HepG2 (cell line): ENCODE measurements at regions not wholly inside any gene's neighbourhood (a gene's known extent, or its start where the extent isn't known, plus 50 kb on each side); places are given as distances from the start of the nearest gene placed in this dataset.

Source experiments
- ATAC-seq: fragments of 200-7000 bp; cut with Tn5 transposase; 3 replicates; pipeline ENCODE4 v1.9.1; 2020; ENCODE audit warnings: mild to moderate bottlenecking, moderate library complexity
- BruUV-seq: library from RNA; stranded (reverse); fragments of 400-500 nt; replicated peaks from 2 replicates; lab custom pipeline; 2021; lab: Mats Ljungman, UMichigan
- CTCF ChIA-PET: fragments of 300-600 bp; formaldehyde crosslinking; extraction: SDS; loops from one replicate; lab custom pipeline; 2021; ENCODE audit warnings: low total read pairs, inconsistent platforms, low intra/inter-chr PET ratio; lab: Yijun Ruan, JAX
- POLR2A ChIA-PET: fragments of 350-600 bp; sonication (Branson Sonifier 250); formaldehyde crosslinking; loops from one replicate; lab custom pipeline; 2020; ENCODE audit warnings: antibody characterized with exemption, inconsistent platforms; lab: Yijun Ruan, JAX
- DNase-seq: peaks from one replicate; pipeline ENCODE4 v3.0.0-alpha.2; 2015; ENCODE audit warnings: low spot score
- FAIRE-seq: peaks from 3 replicates; lab custom pipeline; 2011; peaks lifted over from hg19 to GRCh38; lab: Jason Lieb, UNC
- H2AFZ ChIP-seq: one replicate; pipeline ENCODE4 v1.6.1; 2011; ENCODE audit warnings: low read length, inconsistent platforms
- H3K27ac ChIP-seq: fragments of 300-600 bp; 3 replicates; pipeline ENCODE4 v1.8.0; 2011; ENCODE audit warnings: mixed run types, mild to moderate bottlenecking, mixed read lengths, low read length, inconsistent platforms; ENCODE audit not compliant: insufficient read depth; ENCODE audit errors: extremely low read length
- H3K27me3 ChIP-seq, 2 experiments: fragments of 200-600 bp in 1 of 2; 2 replicates in 1 of 2; 3 replicates in 1 of 2; pipeline versions ENCODE4 v1.6.0 to v1.8.0; 2011; ENCODE audit warnings: low read length in 2 of 2, mild to moderate bottlenecking in 2 of 2, moderate library complexity in 2 of 2, inconsistent platforms in 1 of 2; ENCODE audit not compliant: insufficient read depth in 2 of 2, control insufficient read depth in 1 of 2
- H3K36me3 ChIP-seq, 2 experiments: fragments of 200-600 bp in 1 of 2; replicated peaks in 1 of 2; 2 replicates in 1 of 2; 3 replicates in 1 of 2; pipeline versions ENCODE4 v1.5.1 to v1.8.0; 2011; ENCODE audit warnings: low read length in 2 of 2, inconsistent platforms in 1 of 2; ENCODE audit not compliant: insufficient read depth in 2 of 2, control insufficient read depth in 1 of 2
- H3K4me1 ChIP-seq: 2 replicates; pipeline ENCODE4 v1.5.1; 2012; ENCODE audit warnings: low read length, inconsistent platforms; ENCODE audit not compliant: insufficient read depth
- H3K4me2 ChIP-seq: 2 replicates; pipeline ENCODE4 v1.6.0; 2011; ENCODE audit warnings: low read depth, low read length, inconsistent platforms
- H3K4me3 ChIP-seq, 3 experiments: fragments of 200-600 bp in 1 of 3; sonication (generic), shearing (Covaris generic) in 1 of 3; replicated peaks in 1 of 3; 2 replicates each; pipeline ENCODE4 v1.5.1; 2011 to 2016; ENCODE audit warnings: low read length in 3 of 3, inconsistent platforms in 2 of 3, low read depth in 2 of 3, mild to moderate bottlenecking in 2 of 3, control low read depth in 1 of 3, mixed read lengths in 1 of 3; ENCODE audit not compliant: insufficient read depth in 1 of 3
- H3K79me2 ChIP-seq: one replicate; pipeline ENCODE4 v1.6.1; 2011; ENCODE audit warnings: low read length, inconsistent platforms; ENCODE audit not compliant: insufficient read depth
- H3K9ac ChIP-seq: 2 replicates; pipeline ENCODE4 v1.6.0; 2011; ENCODE audit warnings: mild to moderate bottlenecking, low read depth, low read length, inconsistent platforms; ENCODE audit not compliant: insufficient read depth
- H3K9me3 ChIP-seq: 2 replicates; pipeline ENCODE4 v1.5.1; 2012; ENCODE audit warnings: mild to moderate bottlenecking, low read length
- H4K20me1 ChIP-seq: 2 replicates; pipeline ENCODE4 v1.6.0; 2011; ENCODE audit warnings: inconsistent platforms, mild to moderate bottlenecking, low read length, moderate library complexity; ENCODE audit not compliant: insufficient read depth
- FOXC1 ChIP-seq: sonication (generic); formaldehyde crosslinking; IDR thresholded peaks from 2 replicates; pipeline ENCODE4 v1.8.0; 2022; ENCODE audit warnings: mild to moderate bottlenecking, missing genetic modification reagents, borderline replicate concordance
- MBNL3 ChIP-seq: fragments of 250-450 bp; sonication (Bioruptor Pico); conservative IDR thresholded peaks from 2 replicates; pipeline ENCODE4 v1.8.0; 2022; ENCODE audit warnings: mild to moderate bottlenecking, inconsistent platforms
- NFIB ChIP-seq: sonication (generic); formaldehyde crosslinking; IDR thresholded peaks from 2 replicates; pipeline ENCODE4 v1.9.0; 2021; ENCODE audit warnings: missing genetic modification reagents, mild to moderate bottlenecking, borderline replicate concordance
- PHF21A ChIP-seq: sonication (generic); formaldehyde crosslinking; IDR thresholded peaks from 2 replicates; pipeline ENCODE4 v1.5.0; 2020; ENCODE audit warnings: mild to moderate bottlenecking, missing genetic modification reagents
- POLR2A ChIP-seq, 2 experiments: IDR thresholded peaks; 2 replicates each; pipeline ENCODE4 v1.6.1; 2011; ENCODE audit warnings: low read depth in 2 of 2, low read length in 2 of 2, mild to moderate bottlenecking in 1 of 2, moderate library complexity in 1 of 2; ENCODE audit not compliant: insufficient read depth in 1 of 2
- RBM39 ChIP-seq: fragments of 200-400 bp; formaldehyde crosslinking; IDR thresholded peaks from one replicate; pipeline ENCODE4 v1.6.1; 2018; ENCODE audit warnings: antibody characterized with exemption, mild to moderate bottlenecking, low read depth, low read length; ENCODE audit not compliant: poor library complexity, severe bottlenecking
- SMARCC2 ChIP-seq: fragments of 450-650 bp; IDR thresholded peaks from 2 replicates; pipeline ENCODE4 v1.6.1; 2017; ENCODE audit warnings: antibody characterized with exemption, mild to moderate bottlenecking
- SMARCE1 ChIP-seq: fragments of 450-650 bp; IDR thresholded peaks from 2 replicates; pipeline ENCODE4 v1.6.1; 2017; ENCODE audit warnings: borderline replicate concordance
- ZBTB7A ChIP-seq: sonication (generic); formaldehyde crosslinking; IDR thresholded peaks from 2 replicates; pipeline ENCODE4 v1.8.0; 2022; ENCODE audit warnings: mild to moderate bottlenecking, missing genetic modification reagents
- ZNF256 ChIP-seq: sonication (generic); formaldehyde crosslinking; conservative IDR thresholded peaks from 2 replicates; pipeline ENCODE4 v1.4.0; 2020; ENCODE audit warnings: missing genetic modification reagents
- ZNF282 ChIP-seq: fragments of 450-650 bp; IDR thresholded peaks from 2 replicates; pipeline ENCODE4 v1.6.1; 2018; ENCODE audit not compliant: partially characterized antibody
- ZNF614 ChIP-seq: IDR thresholded peaks from 2 replicates; pipeline ENCODE4 v1.6.1; 2018; ENCODE audit warnings: missing biosample characterization, missing genetic modification reagents, inconsistent platforms, borderline replicate concordance
- ZNF75D ChIP-seq: sonication (generic); formaldehyde crosslinking; IDR thresholded peaks from 2 replicates; pipeline ENCODE4 v1.8.1; 2023; ENCODE audit warnings: missing genetic modification reagents, mild to moderate bottlenecking, borderline replicate concordance
- ZSCAN25 ChIP-seq: sonication (generic); formaldehyde crosslinking; IDR thresholded peaks from 2 replicates; pipeline ENCODE4 v1.8.0; 2022; ENCODE audit warnings: mild to moderate bottlenecking, missing genetic modification reagents
- WGBS: methylation state at CpG from one replicate; pipeline ENCODE4 v1.1.6; 2017; ENCODE audit warnings: low lambda C conversion rate; 5-methylcytosine and 5-hydroxymethylcytosine counted together
- in situ Hi-C: cut with HindIII; loops from 2 replicates; pipeline ENCODE4 v1.10.0; 2017; ENCODE audit warnings: low pct_unique_long_range_greater_than_20kb; ENCODE audit not compliant: extremely low pct_ligation_motif_present
- intact Hi-C: fragments of 100-400 bp; cut with micrococcal nuclease; formaldehyde crosslinking; loops from one replicate; pipeline ENCODE4 v1.10.0; 2022; ENCODE audit not compliant: unreplicated experiment
- TF ChIP-seq, protein P1 (sequence below): sonication (generic); formaldehyde crosslinking; IDR thresholded peaks from 2 replicates; pipeline ENCODE4 v1.4.0; 2020; ENCODE audit warnings: missing genetic modification reagents
- TF ChIP-seq, protein P2 (sequence below): sonication (generic); formaldehyde crosslinking; IDR thresholded peaks from 2 replicates; pipeline ENCODE4 v1.8.0; 2022; ENCODE audit warnings: missing genetic modification reagents, mild to moderate bottlenecking, borderline replicate concordance

DNA sequence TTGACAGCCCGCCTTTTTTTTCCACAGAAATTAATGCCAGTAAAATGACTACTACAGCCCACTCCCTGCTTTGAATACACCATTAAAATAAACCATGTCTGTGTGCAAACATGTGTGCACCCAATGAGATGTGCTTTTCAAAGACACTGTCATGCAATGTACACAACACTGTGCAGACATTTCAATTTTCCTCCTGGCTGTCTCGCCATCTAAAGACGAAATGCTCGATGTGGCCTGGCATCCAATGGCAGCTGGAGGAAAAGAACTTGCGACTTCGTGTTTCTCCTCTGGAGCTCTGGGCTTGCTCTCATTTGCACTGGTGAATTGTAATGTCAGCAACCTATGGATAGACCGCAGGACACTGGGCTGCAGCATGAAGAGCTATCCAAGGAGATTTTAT lies 147.0 kb upstream of the NAV2 start:
- H3K4me2 ChIP-seq = no peak overlapping the region
- ATAC-seq (no peak), DNase-seq (no peak), FAIRE-seq (no peak)
- no peak overlapping the region for H3K9ac ChIP-seq
- no peaks in the 10 kb centered on the region for H3K9me3 ChIP-seq
- no TSS peak for BruUV-seq
- no peaks in the 10 kb centered on the region for H3K79me2 ChIP-seq
- H3K4me3 ChIP-seq = no peak overlapping the region
- CTCF ChIA-PET = interaction anchor here (2.7 kb wide), 1 partner anchor 177 kb away, joined by 35 read pairs; no protein-coding TSS in a partner anchor
- no peak overlapping the region for H2AFZ ChIP-seq
- H3K27ac ChIP-seq = no peak overlapping the region
- H3K27me3 ChIP-seq = peaks cover 0 to 17% of the 10 kb centered on the region in 2 experiments
- no peaks in the 10 kb centered on the region for H3K4me1 ChIP-seq
- WGBS = 12% methylated on average over 7 of the region's 7 CpGs
- in situ Hi-C loops (no loop called here), intact Hi-C loops (no loop called here)
- POLR2A ChIA-PET = no interaction called here
- TF ChIP-seq, protein P1, sequence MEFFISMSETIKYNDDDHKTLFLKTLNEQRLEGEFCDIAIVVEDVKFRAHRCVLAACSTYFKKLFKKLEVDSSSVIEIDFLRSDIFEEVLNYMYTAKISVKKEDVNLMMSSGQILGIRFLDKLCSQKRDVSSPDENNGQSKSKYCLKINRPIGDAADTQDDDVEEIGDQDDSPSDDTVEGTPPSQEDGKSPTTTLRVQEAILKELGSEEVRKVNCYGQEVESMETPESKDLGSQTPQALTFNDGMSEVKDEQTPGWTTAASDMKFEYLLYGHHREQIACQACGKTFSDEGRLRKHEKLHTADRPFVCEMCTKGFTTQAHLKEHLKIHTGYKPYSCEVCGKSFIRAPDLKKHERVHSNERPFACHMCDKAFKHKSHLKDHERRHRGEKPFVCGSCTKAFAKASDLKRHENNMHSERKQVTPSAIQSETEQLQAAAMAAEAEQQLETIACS = no peak
- TF ChIP-seq RBM39 (no peak), ZSCAN25 (CRISPR knock-in tag) (no peak), SMARCC2 (no peak), ZBTB7A (CRISPR knock-in tag) (no peak), SMARCE1 (no peak), ZNF256 (no peak), PHF21A (CRISPR knock-in tag) (no peak), FOXC1 (CRISPR knock-in tag) (no peak), NFIB (CRISPR knock-in tag) (no peak), ZNF282 (no peak), MBNL3 (CRISPR knock-in tag) (no peak), POLR2A (IDR thresholded peaks at IDR 0.05; ENCODE audit: insufficient read depth in 1 of 2, low read depth in 2 of 2, low read length in 2 of 2) (no peak), ZNF75D (CRISPR knock-in tag) (no peak), ZNF614 (CRISPR knock-in tag) (no peak)
- TF ChIP-seq, protein P2, sequence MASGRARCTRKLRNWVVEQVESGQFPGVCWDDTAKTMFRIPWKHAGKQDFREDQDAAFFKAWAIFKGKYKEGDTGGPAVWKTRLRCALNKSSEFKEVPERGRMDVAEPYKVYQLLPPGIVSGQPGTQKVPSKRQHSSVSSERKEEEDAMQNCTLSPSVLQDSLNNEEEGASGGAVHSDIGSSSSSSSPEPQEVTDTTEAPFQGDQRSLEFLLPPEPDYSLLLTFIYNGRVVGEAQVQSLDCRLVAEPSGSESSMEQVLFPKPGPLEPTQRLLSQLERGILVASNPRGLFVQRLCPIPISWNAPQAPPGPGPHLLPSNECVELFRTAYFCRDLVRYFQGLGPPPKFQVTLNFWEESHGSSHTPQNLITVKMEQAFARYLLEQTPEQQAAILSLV = no peak
- no peaks in the 10 kb centered on the region for H3K36me3 ChIP-seq
- no peaks in the 10 kb centered on the region for H4K20me1 ChIP-seq
